ENCODE measurements at regions not wholly inside any gene's neighbourhood (a gene's known extent, or its start where the extent isn't known, plus 50 kb on each side); places are given as distances from the start of the nearest gene placed in this dataset.

DNA sequence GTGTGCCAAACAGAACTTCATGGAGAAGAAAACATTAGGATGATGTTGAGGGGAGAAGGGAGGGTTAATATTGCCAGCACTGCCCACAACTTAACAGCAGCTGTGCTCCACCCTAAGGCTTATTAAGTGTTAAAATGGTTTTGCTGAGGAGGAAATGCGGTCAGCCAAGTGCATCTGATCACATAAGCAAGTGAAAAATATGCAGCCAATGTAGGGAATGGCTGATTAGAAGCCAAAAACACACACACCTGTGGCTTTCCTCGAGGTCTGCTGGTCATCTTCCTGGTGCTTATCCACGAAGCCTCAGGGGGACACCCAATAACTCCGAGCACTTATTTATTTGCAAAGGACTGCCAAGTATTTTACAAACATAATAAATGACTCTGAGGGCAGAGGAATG, 66.3 kb upstream of the GPR45 start:
- H3K27me3 ChIP-seq: no peaks in the 10 kb centered on the region
- H3K27ac ChIP-seq: no peak overlapping the region
- H3K9me3 ChIP-seq: no peaks in the 10 kb centered on the region
- H3K4me3 ChIP-seq: no peak overlapping the region
- no peak for DNase-seq
- TF ChIP-seq, protein P1, sequence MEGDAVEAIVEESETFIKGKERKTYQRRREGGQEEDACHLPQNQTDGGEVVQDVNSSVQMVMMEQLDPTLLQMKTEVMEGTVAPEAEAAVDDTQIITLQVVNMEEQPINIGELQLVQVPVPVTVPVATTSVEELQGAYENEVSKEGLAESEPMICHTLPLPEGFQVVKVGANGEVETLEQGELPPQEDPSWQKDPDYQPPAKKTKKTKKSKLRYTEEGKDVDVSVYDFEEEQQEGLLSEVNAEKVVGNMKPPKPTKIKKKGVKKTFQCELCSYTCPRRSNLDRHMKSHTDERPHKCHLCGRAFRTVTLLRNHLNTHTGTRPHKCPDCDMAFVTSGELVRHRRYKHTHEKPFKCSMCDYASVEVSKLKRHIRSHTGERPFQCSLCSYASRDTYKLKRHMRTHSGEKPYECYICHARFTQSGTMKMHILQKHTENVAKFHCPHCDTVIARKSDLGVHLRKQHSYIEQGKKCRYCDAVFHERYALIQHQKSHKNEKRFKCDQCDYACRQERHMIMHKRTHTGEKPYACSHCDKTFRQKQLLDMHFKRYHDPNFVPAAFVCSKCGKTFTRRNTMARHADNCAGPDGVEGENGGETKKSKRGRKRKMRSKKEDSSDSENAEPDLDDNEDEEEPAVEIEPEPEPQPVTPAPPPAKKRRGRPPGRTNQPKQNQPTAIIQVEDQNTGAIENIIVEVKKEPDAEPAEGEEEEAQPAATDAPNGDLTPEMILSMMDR (IDR thresholded peaks at IDR 0.05): no peak
- TF ChIP-seq POLR2A (IDR thresholded peaks at IDR 0.05): no peak
- no peaks in the 10 kb centered on the region for H3K36me3 ChIP-seq
- no peaks in the 10 kb centered on the region for H3K4me1 ChIP-seq

DNA sequence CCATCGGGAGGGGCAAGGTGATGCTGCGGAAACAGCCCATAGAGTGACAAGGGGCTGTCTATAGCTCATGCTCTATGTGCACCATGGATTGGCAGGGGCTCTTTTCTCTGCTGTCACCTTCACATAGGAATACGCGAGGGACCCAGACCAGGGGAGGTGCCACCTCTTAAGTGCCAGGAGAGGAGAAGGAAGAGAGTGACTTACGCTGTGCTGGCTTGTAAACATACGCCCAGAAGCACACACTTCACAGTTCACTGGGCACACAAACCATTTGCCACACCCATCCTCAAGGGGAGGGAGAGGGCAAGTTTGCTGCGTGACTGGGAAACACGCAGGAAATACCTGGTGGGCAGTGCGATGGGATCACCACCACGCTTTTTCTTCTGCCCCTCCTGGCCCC, 65.1 kb upstream of the GPR45 start:
- Histone ChIP-seq H3K36me3 (no peaks in the 10 kb centered on the region), H3K4me1 (no peaks in the 10 kb centered on the region), H3K27me3 (no peaks in the 10 kb centered on the region), H3K4me3 (no peak overlapping the region), H3K27ac (no peak overlapping the region), H3K9me3 (no peaks in the 10 kb centered on the region)
- DNase-seq: peak in 1 of 3 donors; percentile 27
- TF ChIP-seq, protein P1 (IDR thresholded peaks at IDR 0.05): no peak
- TF ChIP-seq POLR2A (IDR thresholded peaks at IDR 0.05): no peak

DNA sequence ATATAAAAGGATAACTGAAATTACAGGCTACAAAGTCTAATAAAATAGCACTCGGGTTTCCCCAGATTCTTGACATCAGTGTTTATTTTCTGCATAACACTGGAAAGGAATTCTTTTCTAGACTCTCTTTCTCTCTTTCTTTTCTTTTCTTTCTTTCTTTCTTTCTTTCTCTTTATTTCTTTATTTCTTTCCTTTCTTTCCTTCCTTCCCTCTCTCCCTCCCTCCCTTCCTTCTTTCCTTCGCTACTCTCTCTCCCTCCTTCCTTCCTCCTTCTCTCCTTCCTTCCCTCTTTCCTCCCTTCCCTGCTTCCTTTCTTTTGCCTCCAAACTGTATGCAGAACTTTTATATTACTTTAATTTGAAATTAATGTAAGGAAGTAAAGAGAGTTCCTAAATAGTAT, 64.5 kb upstream of the GPR45 start:
- H3K36me3 ChIP-seq: no peaks in the 10 kb centered on the region
- TF ChIP-seq, protein P1 (IDR thresholded peaks at IDR 0.05): no peak
- TF ChIP-seq POLR2A (IDR thresholded peaks at IDR 0.05): no peak
- DNase-seq: no peak
- H3K27me3 ChIP-seq: no peaks in the 10 kb centered on the region
- no peak overlapping the region for H3K4me3 ChIP-seq
- no peak overlapping the region for H3K27ac ChIP-seq
- H3K4me1 ChIP-seq: no peaks in the 10 kb centered on the region
- H3K9me3 ChIP-seq: no peaks in the 10 kb centered on the region

DNA sequence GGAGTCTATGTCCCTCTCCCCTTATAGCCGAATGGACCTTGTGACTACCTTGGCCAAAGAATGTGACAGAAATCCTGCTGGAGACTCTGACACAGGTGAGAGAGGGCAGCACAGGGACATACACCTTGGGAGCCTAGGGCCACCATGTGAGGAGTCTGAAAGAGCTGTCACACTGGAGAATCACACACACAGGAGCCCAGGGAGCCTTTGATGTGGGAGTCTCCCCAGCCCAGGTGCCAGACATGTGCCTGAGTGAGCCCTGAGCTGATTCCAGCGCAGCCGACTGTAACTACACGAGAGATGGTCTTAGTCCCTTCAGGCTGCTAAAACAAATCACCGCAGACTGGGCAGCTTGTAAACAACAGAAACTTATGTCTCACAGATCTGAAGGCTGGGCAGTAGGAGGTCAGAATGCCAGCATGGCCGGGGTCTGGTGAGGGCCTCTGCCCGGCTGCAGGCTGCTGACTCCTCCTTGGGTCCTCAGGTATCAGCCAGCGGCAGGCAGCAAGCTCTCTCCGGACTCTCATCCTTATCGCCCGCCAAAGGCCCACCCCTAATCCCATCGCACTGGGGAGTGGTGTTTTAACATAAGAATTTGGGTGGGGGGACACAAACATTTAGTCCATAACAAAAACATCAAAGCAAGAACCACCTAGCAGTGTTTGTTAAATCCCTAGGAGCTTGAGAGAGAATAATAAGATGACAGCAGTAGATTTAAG, 63.8 kb upstream of the GPR45 start:
- no peaks in the 10 kb centered on the region for H3K36me3 ChIP-seq
- no peak overlapping the region for H3K27ac ChIP-seq
- no peaks in the 10 kb centered on the region for H3K27me3 ChIP-seq
- no peak for DNase-seq
- TF ChIP-seq, protein P1 (IDR thresholded peaks at IDR 0.05): no peak
- TF ChIP-seq POLR2A (IDR thresholded peaks at IDR 0.05): no peak
- H3K9me3 ChIP-seq: no peaks in the 10 kb centered on the region
- H3K4me3 ChIP-seq: no peak overlapping the region
- no peaks in the 10 kb centered on the region for H3K4me1 ChIP-seq

GRCh38 chr2:105179469-105180372, 61.8 kb upstream of the GPR45 start:
- H3K4me1 ChIP-seq: no peaks in the 10 kb centered on the region
- TF ChIP-seq, protein P1 (IDR thresholded peaks at IDR 0.05): peak in 3 of 6 experiments; percentile 3 to 36 (median 16)
- TF ChIP-seq POLR2A (IDR thresholded peaks at IDR 0.05): no peak
- H3K9me3 ChIP-seq: no peaks in the 10 kb centered on the region
- H3K36me3 ChIP-seq: no peaks in the 10 kb centered on the region
- no peak for DNase-seq
- no peak overlapping the region for H3K4me3 ChIP-seq
- no peaks in the 10 kb centered on the region for H3K27me3 ChIP-seq
- no peak overlapping the region for H3K27ac ChIP-seq

Measured in Peyer's patch (tissue), 4 donors.